M059J (cell line): ENCODE measurements at regions not wholly inside any gene's neighbourhood (a gene's known extent, or its start where the extent isn't known, plus 50 kb on each side); places are given as distances from the start of the nearest gene placed in this dataset.
A peak's percentile ranks its signal among the peaks of the same experiment; 100 is the strongest.

Experiments
- DNase-seq: peaks from one replicate; pipeline ENCODE4 v3.0.0-alpha.2; 2012; ENCODE audit warnings: low read depth

- no peak for DNase-seq
Observed at GRCh38 chr21:41689289-41689583, 77.6 kb downstream of the RIPK4 start.

- no peak for DNase-seq
Observed at GRCh38 chr21:41687633-41688032, 79.2 kb downstream of the RIPK4 start.

- DNase-seq, result no peak
Observed at GRCh38 chr21:41686664-41687063, 80.2 kb downstream of the RIPK4 start.

GRCh38 chr21:41685511-41686149, 81.2 kb downstream of the RIPK4 start:
- no peak for DNase-seq

GRCh38 chr21:41684381-41685245, 82.2 kb downstream of the RIPK4 start:
- peak; percentile 92 for DNase-seq

GRCh38 chr21:41683815-41684214, 83.0 kb downstream of the RIPK4 start:
- no peak for DNase-seq

GRCh38 chr21:41682719-41683179, 84.1 kb downstream of the RIPK4 start:
- DNase-seq, result no peak

GRCh38 chr21:41681939-41682718, 84.7 kb downstream of the RIPK4 start:
- DNase-seq, result no peak

- no peak for DNase-seq
Observed at GRCh38 chr21:41681348-41681801, 85.5 kb downstream of the RIPK4 start.

- peak; percentile 47 for DNase-seq
Observed at GRCh38 chr21:41680444-41681347, 86.2 kb downstream of the RIPK4 start.

- peak; percentile 100 for DNase-seq
Observed at GRCh38 chr21:41678924-41679318, 87.9 kb downstream of the RIPK4 start.

GRCh38 chr21:41678016-41678923, 88.6 kb downstream of the RIPK4 start:
- DNase-seq, result peak; percentile 99

GRCh38 chr21:41677671-41678015, 89.2 kb downstream of the RIPK4 start:
- DNase-seq, result peak; percentile 98

GRCh38 chr21:41676198-41676597, 90.7 kb downstream of the RIPK4 start:
- no peak for DNase-seq

- DNase-seq, result peak; percentile 53
Observed at GRCh38 chr21:41675574-41675973, 91.3 kb downstream of the RIPK4 start.

GRCh38 chr21:41674402-41674801, 92.5 kb downstream of the RIPK4 start:
- DNase-seq, result no peak

- DNase-seq, result peak; percentile 55
Observed at GRCh38 chr21:41673596-41674335, 93.1 kb downstream of the RIPK4 start.

GRCh38 chr21:41673071-41673470, 93.8 kb downstream of the RIPK4 start:
- DNase-seq, result no peak

GRCh38 chr21:41672543-41672915, 94.3 kb downstream of the RIPK4 start:
- no peak for DNase-seq
